PC-9 (cell line): ENCODE measurements at regions not wholly inside any gene's neighbourhood (a gene's known extent, or its start where the extent isn't known, plus 50 kb on each side); places are given as distances from the start of the nearest gene placed in this dataset.

Source experiments
- BruUV-seq: library from RNA; stranded (reverse); fragments of 400-500 nt; replicated peaks from 2 replicates; lab custom pipeline; 2021; lab: Mats Ljungman, UMichigan
- CTCF ChIA-PET: fragments of 300-600 bp; sonication (Branson Sonifier 250); formaldehyde crosslinking; loops from one replicate; lab custom pipeline; 2022; ENCODE audit warnings: antibody characterized with exemption; lab: Charles Lee
- POLR2A ChIA-PET: fragments of 300-600 bp; sonication (Branson Sonifier 250); formaldehyde crosslinking; loops from one replicate; lab custom pipeline; 2022; ENCODE audit warnings: antibody characterized with exemption; ENCODE audit not compliant: unreplicated experiment; lab: Charles Lee
- DNase-seq, 2 experiments: peaks; one replicate each; pipeline versions ENCODE4 v3.0.0 to v3.0.0-alpha.2; 2015 to 2022; ENCODE audit warnings: mixed read lengths in 1 of 2
- H2AFZ ChIP-seq: fragments of 200-600 bp; sonication (generic); 2 replicates; pipeline ENCODE4 v1.8.1; 2017; ENCODE audit warnings: antibody characterized with exemption
- H3F3A ChIP-seq: fragments of 200-600 bp; sonication (generic); 2 replicates; pipeline ENCODE4 v1.8.1; 2017; ENCODE audit warnings: antibody characterized with exemption, mild to moderate bottlenecking, low read depth; ENCODE audit not compliant: insufficient read depth
- H3K27ac ChIP-seq: fragments of 200-600 bp; sonication (generic); 2 replicates; pipeline ENCODE4 v1.6.1; 2016; ENCODE audit warnings: mixed run types
- H3K27me3 ChIP-seq: fragments of 200-600 bp; sonication (generic); 2 replicates; pipeline ENCODE4 v1.6.1; 2016; ENCODE audit warnings: low read depth, mixed run types; ENCODE audit not compliant: insufficient read depth
- H3K36me3 ChIP-seq: fragments of 200-600 bp; sonication (generic); 2 replicates; pipeline ENCODE4 v1.6.1; 2016; ENCODE audit warnings: low read depth, mixed run types
- H3K4me1 ChIP-seq: fragments of 200-600 bp; sonication (generic); replicated peaks from 2 replicates; pipeline ENCODE4 v1.6.1; 2016; ENCODE audit warnings: mixed run types; ENCODE audit not compliant: insufficient read depth
- H3K4me2 ChIP-seq: fragments of 200-600 bp; sonication (generic); 2 replicates; pipeline ENCODE4 v1.6.1; 2017; ENCODE audit warnings: mixed run types
- H3K4me3 ChIP-seq: fragments of 200-600 bp; sonication (generic); 2 replicates; pipeline ENCODE4 v1.6.1; 2016; ENCODE audit warnings: mixed run types
- H3K79me2 ChIP-seq: fragments of 200-600 bp; sonication (generic); 2 replicates; pipeline ENCODE4 v1.6.1; 2017; ENCODE audit warnings: low read depth, mixed run types
- H3K9me2 ChIP-seq: fragments of 200-600 bp; sonication (generic); 2 replicates; pipeline ENCODE4 v1.8.1; 2017; ENCODE audit warnings: mild to moderate bottlenecking; ENCODE audit not compliant: insufficient read depth
- H3K9me3 ChIP-seq: fragments of 200-600 bp; sonication (generic); 2 replicates; pipeline ENCODE4 v1.8.1; 2016; ENCODE audit warnings: low read depth; ENCODE audit not compliant: insufficient read depth
- H4K20me1 ChIP-seq: fragments of 200-600 bp; sonication (generic); 2 replicates; pipeline ENCODE4 v1.8.1; 2017; ENCODE audit not compliant: insufficient read depth
- EZH2 ChIP-seq: fragments of 200-600 bp; sonication (generic); IDR thresholded peaks from 2 replicates; pipeline ENCODE4 v1.8.0; 2017; ENCODE audit warnings: antibody characterized with exemption, low read depth
- intact Hi-C: fragments of 100-400 bp; cut with micrococcal nuclease; formaldehyde crosslinking; loops from one replicate; pipeline ENCODE4 v1.10.0; 2022; ENCODE audit not compliant: unreplicated experiment
- TF ChIP-seq, protein P1 (sequence below): fragments of 200-600 bp; sonication (generic); conservative IDR thresholded peaks from 2 replicates; pipeline ENCODE4 v1.6.1; 2017; ENCODE audit warnings: mixed run types, antibody characterized with exemption, mild to moderate bottlenecking, moderate library complexity

DNA sequence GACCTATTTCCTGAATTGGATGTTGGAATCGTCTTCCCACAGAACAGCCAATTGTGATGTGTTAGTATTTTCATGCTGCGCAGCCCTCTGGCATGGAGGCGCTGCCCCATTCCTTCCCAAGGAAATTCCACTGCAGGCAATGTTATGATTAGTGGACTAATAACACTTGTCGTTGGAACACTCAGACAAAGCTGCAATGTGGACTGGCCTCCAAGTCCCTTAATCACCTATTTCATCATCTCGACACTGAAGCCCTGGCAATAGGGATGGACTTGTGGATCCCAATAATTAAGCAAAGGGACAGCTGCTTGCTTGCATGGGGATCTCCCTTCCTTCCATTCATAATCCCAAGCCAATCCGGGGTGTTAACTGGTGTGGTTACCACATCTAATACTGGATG, 59.9 kb downstream of the PABIR2 start:
- no peak for TF ChIP-seq EZH2
- TF ChIP-seq, protein P1, sequence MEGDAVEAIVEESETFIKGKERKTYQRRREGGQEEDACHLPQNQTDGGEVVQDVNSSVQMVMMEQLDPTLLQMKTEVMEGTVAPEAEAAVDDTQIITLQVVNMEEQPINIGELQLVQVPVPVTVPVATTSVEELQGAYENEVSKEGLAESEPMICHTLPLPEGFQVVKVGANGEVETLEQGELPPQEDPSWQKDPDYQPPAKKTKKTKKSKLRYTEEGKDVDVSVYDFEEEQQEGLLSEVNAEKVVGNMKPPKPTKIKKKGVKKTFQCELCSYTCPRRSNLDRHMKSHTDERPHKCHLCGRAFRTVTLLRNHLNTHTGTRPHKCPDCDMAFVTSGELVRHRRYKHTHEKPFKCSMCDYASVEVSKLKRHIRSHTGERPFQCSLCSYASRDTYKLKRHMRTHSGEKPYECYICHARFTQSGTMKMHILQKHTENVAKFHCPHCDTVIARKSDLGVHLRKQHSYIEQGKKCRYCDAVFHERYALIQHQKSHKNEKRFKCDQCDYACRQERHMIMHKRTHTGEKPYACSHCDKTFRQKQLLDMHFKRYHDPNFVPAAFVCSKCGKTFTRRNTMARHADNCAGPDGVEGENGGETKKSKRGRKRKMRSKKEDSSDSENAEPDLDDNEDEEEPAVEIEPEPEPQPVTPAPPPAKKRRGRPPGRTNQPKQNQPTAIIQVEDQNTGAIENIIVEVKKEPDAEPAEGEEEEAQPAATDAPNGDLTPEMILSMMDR: no peak
- Histone ChIP-seq H2AFZ (no peak overlapping the region), H3K4me3 (no peak overlapping the region), H3K4me2 (no peak overlapping the region), H3F3A (no peaks in the 10 kb centered on the region), H3K27ac (no peak overlapping the region), H3K36me3 (no peaks in the 10 kb centered on the region), H3K9me3 (no peaks in the 10 kb centered on the region), H3K9me2 (no peaks in the 10 kb centered on the region), H3K27me3 (no peaks in the 10 kb centered on the region), H3K4me1 (no peaks in the 10 kb centered on the region), H4K20me1 (no peaks in the 10 kb centered on the region), H3K79me2 (no peaks in the 10 kb centered on the region)
- CTCF ChIA-PET: no interaction called here
- DNase-seq: no peak
- POLR2A ChIA-PET: no interaction called here
- no TSS peak for BruUV-seq
- intact Hi-C loops: no loop called here

DNA sequence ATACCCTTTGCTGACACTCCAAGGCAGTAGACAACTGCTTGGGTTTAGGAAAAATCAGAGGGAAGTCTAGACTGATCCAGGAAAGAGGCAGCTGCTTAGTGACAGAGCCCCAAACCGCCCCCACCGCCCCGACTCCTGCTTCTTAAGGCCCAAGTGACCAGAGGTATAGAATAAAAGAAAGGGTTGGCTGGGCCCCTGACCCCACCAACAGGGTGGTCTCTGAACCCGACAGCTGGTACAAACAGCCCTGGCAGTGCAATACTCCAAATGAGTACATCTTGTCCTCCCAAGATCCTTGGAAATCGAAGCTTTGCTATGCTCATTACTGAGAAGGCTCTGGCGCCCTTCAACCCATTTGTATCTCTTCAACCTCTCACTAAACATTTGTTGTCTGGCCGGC, 60.6 kb downstream of the PABIR2 start:
- no peak overlapping the region for H3K4me2 ChIP-seq
- H3K4me3 ChIP-seq: no peak overlapping the region
- ChIA-PET POLR2A (no interaction called here), CTCF (no interaction called here)
- no peaks in the 10 kb centered on the region for H3K9me3 ChIP-seq
- no peaks in the 10 kb centered on the region for H3K36me3 ChIP-seq
- no peak overlapping the region for H3K27ac ChIP-seq
- H3F3A ChIP-seq: no peaks in the 10 kb centered on the region
- H2AFZ ChIP-seq: no peak overlapping the region
- H3K79me2 ChIP-seq: no peaks in the 10 kb centered on the region
- H4K20me1 ChIP-seq: no peaks in the 10 kb centered on the region
- H3K9me2 ChIP-seq: no peaks in the 10 kb centered on the region
- TF ChIP-seq, protein P1: no peak
- TF ChIP-seq EZH2: no peak
- no peaks in the 10 kb centered on the region for H3K27me3 ChIP-seq
- H3K4me1 ChIP-seq: no peaks in the 10 kb centered on the region
- no TSS peak for BruUV-seq
- DNase-seq: no peak
- intact Hi-C loops: no loop called here

- Histone ChIP-seq H4K20me1 (no peaks in the 10 kb centered on the region), H3K4me1 (no peaks in the 10 kb centered on the region), H3K4me3 (no peak overlapping the region), H3K4me2 (no peak overlapping the region), H3K9me2 (no peaks in the 10 kb centered on the region), H3K9me3 (no peaks in the 10 kb centered on the region), H2AFZ (no peak overlapping the region), H3K27ac (no peak overlapping the region), H3K79me2 (no peaks in the 10 kb centered on the region), H3F3A (no peaks in the 10 kb centered on the region), H3K36me3 (no peaks in the 10 kb centered on the region), H3K27me3 (no peaks in the 10 kb centered on the region)
- POLR2A ChIA-PET: no interaction called here
- CTCF ChIA-PET: no interaction called here
- TF ChIP-seq EZH2: no peak
- TF ChIP-seq, protein P1: no peak
- no peak for DNase-seq
- intact Hi-C loops: no loop called here
- no TSS peak for BruUV-seq
These were observed 62.0 kb downstream of the PABIR2 start for GRCh38 chrX:134735015-134735414.
